Mesothelial cell of epicardium (in vitro differentiated cells): ENCODE measurements at regions not wholly inside any gene's neighbourhood (a gene's known extent, or its start where the extent isn't known, plus 50 kb on each side); places are given as distances from the start of the nearest gene placed in this dataset.
"Not testable (repeated sequence)": the region's sequence is repeated elsewhere in the genome, so short reads cannot be mapped to it uniquely, and the experiment has no call there.

Source experiments
- DNase-seq, 2 experiments: peaks; one replicate each; pipeline ENCODE4 v3.0.0; 2021; ENCODE audit warnings: low spot score in 2 of 2; ENCODE audit not compliant: unreplicated experiment in 2 of 2
- H3K27ac Mint-ChIP-seq: 2 replicates; pipeline ENCODE4 v1.8.0; 2021; ENCODE audit warnings: mixed read lengths
- H3K27me3 Mint-ChIP-seq: 2 replicates; pipeline ENCODE4 v1.8.0; 2021; ENCODE audit warnings: low read depth, mixed read lengths
- H3K36me3 Mint-ChIP-seq: 2 replicates; pipeline ENCODE4 v1.8.0; 2021; ENCODE audit warnings: mixed read lengths
- H3K4me1 Mint-ChIP-seq: 2 replicates; pipeline ENCODE4 v1.8.0; 2021; ENCODE audit warnings: mixed read lengths
- H3K4me3 Mint-ChIP-seq: 2 replicates; pipeline ENCODE4 v1.8.0; 2021; ENCODE audit warnings: mild to moderate bottlenecking, moderate library complexity, mixed read lengths
- H3K9me3 Mint-ChIP-seq: 2 replicates; pipeline ENCODE4 v1.8.0; 2021; ENCODE audit warnings: mixed read lengths

DNA sequence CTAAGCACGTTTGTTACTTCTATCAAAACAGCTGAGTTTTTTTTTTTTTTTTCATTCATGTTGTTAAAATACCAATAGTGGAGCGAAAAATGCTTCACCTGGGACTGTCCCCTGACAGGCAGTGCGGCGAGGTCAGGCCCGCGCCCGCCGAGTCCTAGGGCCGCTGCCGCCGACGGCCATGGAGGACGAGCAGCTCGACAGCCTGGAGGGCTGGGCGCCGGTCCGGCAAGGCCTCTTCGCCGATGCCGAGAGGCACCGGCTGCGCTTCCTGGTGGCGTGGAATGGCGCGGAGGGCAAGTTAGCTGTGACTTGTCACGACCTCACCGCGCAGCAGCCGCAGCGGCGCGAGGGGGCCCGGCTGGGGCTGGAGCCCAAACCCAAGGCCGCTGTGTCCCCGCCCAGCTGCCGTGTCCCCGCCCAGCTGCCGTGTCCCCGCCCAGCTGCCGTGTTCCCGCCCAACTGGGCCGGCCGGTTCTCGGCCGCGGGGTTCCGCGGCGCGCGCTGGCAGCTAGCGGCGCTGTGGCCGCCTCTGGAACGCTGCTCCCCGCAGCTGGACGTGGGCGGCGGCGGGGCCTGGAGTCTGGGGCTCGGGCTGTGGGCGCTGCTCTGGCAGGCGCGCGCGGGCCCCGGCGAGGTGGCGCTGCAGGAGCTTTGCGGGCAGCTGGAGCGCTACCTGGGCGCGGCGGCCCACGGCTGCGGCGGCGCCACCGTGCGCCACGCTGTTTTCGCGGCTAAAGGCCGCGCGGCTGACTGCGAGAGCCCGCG lies 56.7 kb upstream of the GOLGA8R start:
- H3K27me3 Mint-ChIP-seq, H3K36me3 Mint-ChIP-seq, H3K4me3 Mint-ChIP-seq, H3K9me3 Mint-ChIP-seq, H3K4me1 Mint-ChIP-seq, H3K27ac Mint-ChIP-seq: not testable (repeated sequence)
- peak in 1 of 2 experiments; percentile 65 for DNase-seq

DNA sequence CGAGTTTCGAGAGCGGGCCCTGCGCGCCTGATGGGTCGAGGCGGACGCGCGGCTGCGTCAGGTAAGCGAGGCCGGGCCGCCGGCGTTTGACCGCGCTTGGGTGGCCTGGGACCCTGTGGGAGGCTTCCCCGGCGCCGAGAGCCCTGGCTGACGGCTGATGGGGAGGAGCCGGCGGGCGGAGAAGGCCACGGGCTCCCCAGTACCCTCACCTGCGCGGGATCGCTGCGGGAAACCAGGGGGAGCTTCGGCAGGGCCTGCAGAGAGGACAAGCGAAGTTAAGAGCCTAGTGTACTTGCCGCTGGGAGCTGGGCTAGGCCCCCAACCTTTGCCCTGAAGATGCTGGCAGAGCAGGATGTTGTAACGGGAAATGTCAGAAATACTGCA lies 57.3 kb upstream of the GOLGA8R start:
- H3K4me1 Mint-ChIP-seq, H3K36me3 Mint-ChIP-seq, H3K9me3 Mint-ChIP-seq, H3K27me3 Mint-ChIP-seq, H3K27ac Mint-ChIP-seq, DNase-seq, H3K4me3 Mint-ChIP-seq: not testable (repeated sequence)

DNA sequence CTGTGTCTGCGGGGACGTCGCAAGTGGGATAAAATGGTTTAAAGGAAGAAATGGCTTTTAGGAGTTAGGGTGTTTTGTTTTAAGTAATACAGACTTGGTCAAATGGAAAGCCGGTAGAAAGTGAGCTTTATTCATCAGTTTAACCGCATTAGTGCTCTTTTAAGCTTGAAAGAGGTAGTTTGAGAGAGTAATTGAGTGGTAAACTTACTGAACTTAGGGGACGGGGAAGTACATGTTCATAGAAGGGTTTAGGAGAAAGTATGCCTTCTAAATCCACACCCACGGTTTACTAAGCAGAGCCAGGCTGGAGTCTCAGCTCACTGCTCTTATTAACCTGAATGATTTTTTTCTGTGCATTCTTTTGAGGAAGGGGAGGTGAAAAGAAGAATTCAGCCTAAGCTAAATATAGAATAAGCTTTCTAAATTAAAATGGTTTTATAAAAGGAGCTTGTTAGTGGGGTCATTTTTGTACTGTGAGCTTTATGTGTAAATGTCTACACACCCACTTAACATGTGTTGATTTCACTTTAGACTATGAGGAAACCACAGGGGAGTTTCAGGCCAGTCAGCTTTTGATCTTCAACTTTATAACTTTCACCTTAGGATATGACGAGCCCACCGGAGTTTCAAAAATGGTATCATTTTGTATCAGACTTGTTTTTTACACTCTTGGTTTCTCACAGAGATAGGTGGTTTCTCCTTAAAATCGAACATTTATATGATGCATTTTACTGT lies 57.9 kb upstream of the GOLGA8R start:
- H3K4me3 Mint-ChIP-seq, DNase-seq, H3K27ac Mint-ChIP-seq, H3K9me3 Mint-ChIP-seq, H3K36me3 Mint-ChIP-seq, H3K4me1 Mint-ChIP-seq, H3K27me3 Mint-ChIP-seq: not testable (repeated sequence)

DNA sequence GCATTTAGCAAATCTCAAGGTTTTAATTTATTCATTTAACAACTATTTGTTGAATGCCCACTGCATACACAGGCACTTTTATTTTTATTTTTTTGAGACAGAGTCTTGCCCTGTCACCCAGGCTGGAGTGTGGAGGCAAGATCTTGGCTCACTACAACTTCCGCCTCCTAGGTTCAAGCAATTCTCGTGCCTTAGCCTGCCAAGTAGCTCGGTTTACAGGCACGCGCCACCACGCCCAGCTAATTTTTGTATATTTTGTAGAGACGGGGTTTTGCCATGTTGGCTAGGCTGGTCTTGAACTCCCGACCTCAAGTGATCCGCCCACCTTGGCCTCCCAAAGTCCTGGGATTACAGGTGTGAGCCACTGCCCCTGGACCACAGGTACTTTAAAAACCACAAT lies 67.0 kb upstream of the GOLGA8Q start:
- H3K4me1 Mint-ChIP-seq, H3K4me3 Mint-ChIP-seq, H3K27me3 Mint-ChIP-seq, H3K36me3 Mint-ChIP-seq, H3K27ac Mint-ChIP-seq, DNase-seq, H3K9me3 Mint-ChIP-seq: not testable (repeated sequence)

DNA sequence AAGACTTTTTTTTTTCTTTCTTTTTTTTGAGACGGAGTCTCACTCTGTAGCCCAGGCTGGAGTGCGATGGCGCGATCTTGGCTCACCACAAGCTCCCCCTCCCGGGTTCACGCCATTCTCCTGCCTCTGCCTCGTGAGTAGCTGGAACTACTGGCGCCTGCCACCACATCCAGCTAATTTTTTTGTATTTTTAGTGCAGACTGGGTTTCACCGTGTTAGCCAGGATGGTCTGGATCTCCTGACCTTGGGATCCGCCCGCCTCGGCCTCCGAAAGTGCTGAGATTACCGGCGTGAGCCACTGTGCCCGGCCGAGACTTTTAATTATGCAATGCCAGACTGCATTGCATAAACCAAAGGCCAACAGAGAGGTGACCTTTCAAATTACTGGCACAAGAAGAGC lies 62.6 kb upstream of the GOLGA8Q start:
- not testable (repeated sequence) for H3K27ac Mint-ChIP-seq, H3K36me3 Mint-ChIP-seq, H3K9me3 Mint-ChIP-seq, H3K4me3 Mint-ChIP-seq, H3K27me3 Mint-ChIP-seq, H3K4me1 Mint-ChIP-seq, DNase-seq

DNA sequence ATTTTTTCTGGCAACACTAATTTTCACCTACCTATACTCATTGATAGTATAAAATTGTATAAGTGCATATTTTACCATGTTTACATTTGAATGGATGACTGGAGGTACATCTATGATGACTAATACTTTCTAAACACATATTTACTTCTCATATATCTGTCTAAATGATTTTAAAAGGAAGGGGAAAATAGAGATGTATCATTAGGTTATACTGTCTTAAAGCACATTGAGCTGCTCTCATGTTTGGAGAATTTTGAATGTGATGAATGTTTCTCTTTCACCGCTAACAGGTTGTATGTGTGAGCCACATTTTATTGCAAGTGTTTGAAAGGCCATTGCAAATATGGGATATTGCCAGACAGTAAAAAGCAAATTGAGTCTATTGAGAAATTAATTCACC lies 61.5 kb upstream of the GOLGA8Q start:
- not testable (repeated sequence) for H3K4me1 Mint-ChIP-seq, H3K4me3 Mint-ChIP-seq, DNase-seq, H3K27me3 Mint-ChIP-seq, H3K9me3 Mint-ChIP-seq, H3K36me3 Mint-ChIP-seq, H3K27ac Mint-ChIP-seq

DNA sequence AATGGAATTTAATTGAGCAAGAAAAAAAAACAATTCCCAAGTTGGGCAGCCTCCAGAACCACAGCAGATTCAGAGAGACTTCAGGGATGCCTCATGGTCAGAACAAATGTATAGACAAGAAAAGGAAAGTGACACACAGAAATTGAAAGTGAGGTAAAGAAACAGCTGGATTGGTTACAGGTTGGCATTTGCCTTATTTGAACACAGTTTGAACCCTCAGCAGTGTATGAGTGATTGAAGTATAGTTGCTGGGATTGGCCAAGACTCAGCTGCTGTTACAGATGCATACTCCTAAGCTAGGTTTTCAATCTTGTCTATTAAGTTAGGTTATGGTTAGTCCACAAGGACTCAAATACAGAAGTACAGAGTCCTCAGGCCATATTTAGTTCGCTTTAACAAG lies 57.9 kb upstream of the GOLGA8Q start:
- not testable (repeated sequence) for H3K27me3 Mint-ChIP-seq, H3K4me1 Mint-ChIP-seq, H3K4me3 Mint-ChIP-seq, H3K36me3 Mint-ChIP-seq, H3K27ac Mint-ChIP-seq, H3K9me3 Mint-ChIP-seq, DNase-seq

DNA sequence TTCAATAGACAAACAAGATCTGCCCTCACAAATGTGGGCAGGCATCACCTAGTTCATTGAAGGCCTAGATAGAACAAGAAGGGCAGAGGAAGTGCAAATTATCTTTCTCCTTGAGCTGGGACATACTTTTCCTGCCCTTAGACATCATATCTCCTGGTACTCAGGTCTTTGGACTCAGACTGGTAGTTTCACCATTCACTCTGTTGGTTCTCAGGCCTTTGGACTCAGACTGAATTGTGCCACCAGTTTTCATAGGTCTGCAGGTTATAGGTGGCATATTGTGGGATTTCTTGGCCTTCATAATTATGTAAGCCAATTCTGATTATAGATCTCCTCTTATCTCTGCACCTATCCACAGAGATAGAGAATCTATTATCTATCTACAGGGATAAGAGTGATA lies 54.6 kb upstream of the GOLGA8Q start:
- H3K4me3 Mint-ChIP-seq, H3K4me1 Mint-ChIP-seq, H3K9me3 Mint-ChIP-seq, H3K27me3 Mint-ChIP-seq, H3K36me3 Mint-ChIP-seq, DNase-seq, H3K27ac Mint-ChIP-seq: not testable (repeated sequence)

DNA sequence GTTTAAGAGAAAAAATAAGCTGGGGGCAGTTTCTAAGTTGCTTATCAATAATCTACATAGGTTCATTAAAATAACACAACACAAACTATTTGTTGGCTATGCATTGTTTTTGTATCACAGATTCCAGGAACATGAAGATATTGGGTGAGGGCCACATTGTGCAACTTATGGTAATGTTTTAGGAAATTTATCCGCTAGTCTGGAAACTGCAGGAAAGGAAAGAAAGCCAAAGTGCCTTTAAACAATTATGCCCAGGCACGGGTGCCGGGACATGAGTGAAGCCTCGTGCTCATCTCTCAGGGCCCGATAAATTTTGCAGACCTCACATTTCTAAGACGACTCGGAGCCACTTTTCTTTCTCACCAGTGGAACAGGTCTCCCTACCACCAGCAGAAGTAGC lies 52.6 kb upstream of the GOLGA8Q start:
- DNase-seq, H3K4me1 Mint-ChIP-seq, H3K9me3 Mint-ChIP-seq, H3K27ac Mint-ChIP-seq, H3K36me3 Mint-ChIP-seq, H3K27me3 Mint-ChIP-seq, H3K4me3 Mint-ChIP-seq: not testable (repeated sequence)

DNA sequence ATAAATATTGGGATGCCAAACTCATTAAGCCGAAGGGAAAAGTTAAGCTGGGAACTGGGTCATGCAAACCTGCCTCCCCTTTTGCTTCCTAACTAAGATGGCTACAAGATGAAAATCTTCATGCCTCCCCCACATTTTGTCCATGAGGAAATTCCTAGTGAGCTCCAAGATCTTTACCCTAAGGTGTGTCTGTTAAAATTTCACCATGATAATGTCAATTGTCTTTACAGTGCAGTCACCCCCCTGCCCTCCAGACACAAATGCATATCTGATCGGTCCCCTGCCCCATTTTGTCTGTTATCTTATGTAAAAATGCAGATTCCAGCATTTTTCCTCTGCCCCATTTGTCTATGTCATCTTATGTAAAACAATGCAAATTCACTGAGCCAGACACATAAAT lies 51.3 kb upstream of the GOLGA8Q start:
- H3K36me3 Mint-ChIP-seq, H3K27me3 Mint-ChIP-seq, DNase-seq: not testable (repeated sequence)

More for the DNA sequence above, 51.3 kb upstream of the GOLGA8Q start:
- not testable (repeated sequence) for H3K4me3 Mint-ChIP-seq, H3K4me1 Mint-ChIP-seq, H3K27ac Mint-ChIP-seq, H3K9me3 Mint-ChIP-seq
